ENCODE measurements at regions not wholly inside any gene's neighbourhood (a gene's known extent, or its start where the extent isn't known, plus 50 kb on each side); places are given as distances from the start of the nearest gene placed in this dataset. TPM values are rescaled to one million over a fixed set of nuclear protein-coding genes. Genes with fewer than 3 reads are reported as not detected.

DNA sequence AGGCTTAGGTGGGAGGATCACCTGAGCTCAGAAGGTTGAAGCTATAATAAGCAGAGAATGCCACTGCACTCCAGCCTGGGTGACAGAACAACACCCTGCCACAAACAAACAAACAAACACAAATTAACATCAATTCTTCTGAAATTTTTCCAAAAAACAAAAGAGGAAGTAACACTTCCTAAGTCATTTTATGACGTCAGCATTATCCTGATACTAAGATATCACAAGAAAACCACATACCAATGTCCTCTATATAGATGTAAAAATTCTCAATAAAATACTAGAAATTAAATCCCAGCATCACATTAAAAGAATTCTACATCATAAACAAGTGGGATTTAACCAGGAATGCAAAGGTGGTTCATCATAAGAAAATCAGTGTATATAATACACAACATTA lies 64.4 kb upstream of the STK26 start:
- TF ChIP-seq EP300 (IDR thresholded peaks at IDR 0.05) (no peak), CTCF (IDR thresholded peaks at IDR 0.05) (no peak), POLR2A (IDR thresholded peaks at IDR 0.05) (no peak)
- DNase-seq (ENCODE audit: low spot score in 2 of 2), result no peak
- Histone ChIP-seq H3K4me1 (no peaks in the 10 kb centered on the region), H3K27me3 (peaks cover 0 to 19% of the 10 kb centered on the region in 2 donors), H3K4me3 (no peak overlapping the region), H3K36me3 (no peaks in the 10 kb centered on the region), H3K27ac (no peak overlapping the region), H3K9me3 (no peaks in the 10 kb centered on the region)
- WGBS, 2 donors, result 60% methylated on average over 1 of the region's 1 CpG

DNA sequence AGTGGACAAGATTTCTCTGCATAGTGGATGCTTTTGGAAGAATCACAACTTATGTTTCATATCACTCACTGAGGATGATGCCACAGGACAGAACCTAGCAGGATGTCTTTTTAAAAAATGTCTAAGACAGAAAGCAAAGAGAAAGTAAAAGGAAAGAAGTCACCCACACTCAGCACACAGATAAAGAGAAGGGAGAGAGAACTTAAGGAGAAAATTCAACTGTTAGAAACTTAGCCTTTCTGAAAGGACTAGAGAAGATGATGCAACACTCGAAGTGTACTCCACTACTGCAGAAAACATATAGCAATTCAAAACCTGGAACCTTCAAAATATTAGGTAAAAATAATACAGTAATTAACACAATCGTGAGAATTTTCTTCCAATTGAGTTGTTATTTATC lies 52.8 kb upstream of the STK26 start:
- Histone ChIP-seq H3K9me3 (no peaks in the 10 kb centered on the region), H3K27ac (no peak overlapping the region), H3K4me1 (no peaks in the 10 kb centered on the region), H3K36me3 (no peaks in the 10 kb centered on the region), H3K4me3 (no peak overlapping the region), H3K27me3 (peaks cover 0 to 6% of the 10 kb centered on the region in 2 donors)
- TF ChIP-seq EP300 (IDR thresholded peaks at IDR 0.05), result no peak
- TF ChIP-seq POLR2A (IDR thresholded peaks at IDR 0.05), result no peak
- no peak for TF ChIP-seq CTCF (IDR thresholded peaks at IDR 0.05)
- 52 to 81% methylated on average over 2 of the region's 2 CpGs for WGBS, 2 donors
- DNase-seq (ENCODE audit: low spot score in 2 of 2), result no peak

Small RNA genes in the stretch of these regions (small RNA-seq; reads per million reads assigned to genes)
- not detected for gene AL008629.1
- gene HDGFP1, result not detected
- gene MCRIP2P1, result not detected
- gene RNA5SP514, result not detected
